Activated CD4-positive, alpha-beta T cell treated with anti-CD3 and anti-CD28 coated beads for 36 hours (primary cell): ENCODE measurements at regions not wholly inside any gene's neighbourhood (a gene's known extent, or its start where the extent isn't known, plus 50 kb on each side); places are given as distances from the start of the nearest gene placed in this dataset.

Experiments used
- ATAC-seq: fragments of 200-7000 bp; cut with Tn5 transposase; one replicate; pipeline ENCODE4 v1.10.0; 2021; ENCODE audit warnings: mild to moderate bottlenecking, moderate library complexity
- CTCF ChIA-PET: fragments of 350-600 bp; sonication (Branson Sonifier 250); formaldehyde crosslinking; loops from one replicate; lab custom pipeline; 2021; ENCODE audit warnings: antibody characterized with exemption; lab: Charles Lee
- POLR2A ChIA-PET: fragments of 350-600 bp; sonication (Branson Sonifier 250); formaldehyde crosslinking; loops from one replicate; lab custom pipeline; 2021; ENCODE audit warnings: antibody characterized with exemption, inconsistent platforms; lab: Charles Lee
- DNase-seq: peaks from one replicate; pipeline ENCODE4 v3.0.0-alpha.2; 2020
- H3K27ac Mint-ChIP-seq: one replicate; pipeline ENCODE4 v1.8.0; 2021; ENCODE audit warnings: mixed read lengths
- H3K27me3 Mint-ChIP-seq: one replicate; pipeline ENCODE4 v1.8.0; 2021; ENCODE audit warnings: mixed read lengths
- H3K36me3 Mint-ChIP-seq: one replicate; pipeline ENCODE4 v1.8.0; 2021; ENCODE audit warnings: low read depth, mixed read lengths
- H3K4me1 Mint-ChIP-seq: one replicate; pipeline ENCODE4 v1.8.0; 2021; ENCODE audit warnings: mixed read lengths
- H3K4me3 Mint-ChIP-seq: one replicate; pipeline ENCODE4 v1.8.0; 2021; ENCODE audit warnings: mild to moderate bottlenecking, moderate library complexity, mixed read lengths
- H3K9me3 Mint-ChIP-seq: one replicate; pipeline ENCODE4 v1.8.0; 2021; ENCODE audit warnings: low read depth, mixed read lengths
- intact Hi-C, 2 experiments: fragments of 100-400 bp; cut with DNase I in 1 of 2; cut with micrococcal nuclease in 1 of 2; formaldehyde crosslinking; loops; one replicate each; pipeline versions ENCODE4 v1.14.2 to v1.15.1; 2022 to 2024; cut with DNase I, micrococcal nuclease

DNA sequence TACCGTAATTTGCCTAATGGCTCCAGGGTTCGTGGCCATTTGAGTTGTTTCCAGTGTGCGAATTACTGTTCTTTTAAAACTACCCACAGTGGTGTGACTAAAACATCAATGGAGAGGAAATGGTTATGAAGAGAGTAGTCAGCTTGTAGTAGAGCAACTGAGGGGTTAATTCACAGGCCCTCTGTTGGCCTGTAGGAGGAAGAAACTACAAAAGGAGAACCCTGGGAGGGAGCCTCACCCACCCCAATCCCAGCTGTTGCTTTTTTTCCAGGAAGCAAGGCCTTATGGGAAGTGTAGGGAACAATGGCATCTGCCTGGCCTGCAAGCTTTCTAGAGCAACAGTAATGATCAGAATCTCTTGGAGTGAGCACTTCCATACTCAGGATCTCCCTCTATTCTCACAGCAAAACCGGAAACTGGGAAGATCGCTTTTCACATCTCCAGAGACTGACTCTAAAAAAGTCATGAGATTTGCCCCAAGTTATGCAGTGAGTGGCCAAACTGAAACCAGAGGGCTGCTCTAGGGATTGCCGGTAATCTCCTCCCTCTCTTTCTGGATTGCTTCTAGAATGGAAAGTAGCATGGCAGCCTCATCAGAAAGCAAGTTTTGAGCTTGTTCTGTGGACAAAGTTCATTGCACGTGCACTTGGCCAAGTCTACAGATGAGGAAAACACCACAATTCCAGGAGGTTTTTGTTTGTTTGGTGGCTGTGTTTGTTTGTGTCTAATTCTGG is 125.3 kb upstream of the PWP1 start:
- no peaks in the 10 kb centered on the region for H3K9me3 Mint-ChIP-seq
- no peak overlapping the region for H3K4me3 Mint-ChIP-seq
- H3K27ac Mint-ChIP-seq: no peak overlapping the region
- no peak for DNase-seq
- peak; percentile 26 for ATAC-seq
- ChIA-PET CTCF (interaction anchor here (1.0 kb wide), 1 partner anchor 13 kb away, joined by 3 read pairs; no protein-coding TSS in a partner anchor), POLR2A (interaction anchor here (0.6 kb wide), 1 partner anchor 504 kb away, joined by 4 read pairs; no protein-coding TSS in a partner anchor)
- H3K36me3 Mint-ChIP-seq: no peaks in the 10 kb centered on the region
- no peaks in the 10 kb centered on the region for H3K27me3 Mint-ChIP-seq
- intact Hi-C loops: no loop called here
- H3K4me1 Mint-ChIP-seq: peaks cover under 1% of the 10 kb centered on the region

DNA sequence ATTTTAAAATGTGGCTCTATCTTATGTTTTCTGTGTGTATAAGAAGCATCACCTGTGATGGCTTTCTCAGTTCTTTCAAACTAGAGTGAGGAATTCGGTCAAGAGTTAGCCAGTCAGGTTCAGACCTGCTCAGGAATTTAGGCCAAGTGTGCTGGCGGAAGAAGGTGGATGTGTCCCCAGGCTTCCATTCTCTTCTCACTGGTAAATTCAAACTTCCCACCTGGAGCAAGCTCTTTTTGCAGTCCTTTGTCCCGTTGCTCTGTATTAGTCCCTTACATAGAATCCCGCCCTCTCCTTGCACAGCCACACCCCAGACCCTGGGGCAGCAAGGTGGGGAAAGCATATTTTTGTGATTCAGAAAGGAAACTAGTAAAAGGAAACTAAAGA is 124.7 kb upstream of the PWP1 start:
- Mint-ChIP-seq H3K4me3 (no peak overlapping the region), H3K27ac (no peak overlapping the region), H3K4me1 (peaks cover 2% of the 10 kb centered on the region), H3K27me3 (no peaks in the 10 kb centered on the region), H3K9me3 (no peaks in the 10 kb centered on the region), H3K36me3 (no peaks in the 10 kb centered on the region)
- DNase-seq (no peak), ATAC-seq (no peak)
- ChIA-PET POLR2A (interaction anchor here (0.6 kb wide), 1 partner anchor 504 kb away, joined by 4 read pairs; no protein-coding TSS in a partner anchor), CTCF (no interaction called here)
- intact Hi-C loops: no loop called here

DNA sequence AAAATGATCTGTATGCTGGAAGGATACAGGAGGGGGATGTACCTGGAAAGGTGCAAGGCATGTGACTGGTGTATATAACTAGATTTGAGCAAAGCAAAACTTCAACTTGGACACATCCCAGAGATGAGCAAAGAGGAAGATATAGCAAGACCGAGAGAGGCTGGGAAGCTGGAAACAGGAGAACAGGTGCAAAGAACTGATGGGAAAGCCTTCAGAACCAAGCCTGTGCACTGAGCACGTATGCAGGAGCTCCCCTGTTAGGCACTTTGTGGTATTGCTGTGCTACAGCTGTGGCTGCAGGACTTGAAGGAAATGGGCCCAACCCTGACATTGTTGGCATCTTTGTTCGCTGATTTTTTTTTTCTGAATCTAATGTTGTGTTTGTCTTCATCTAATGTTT is 120.7 kb upstream of the PWP1 start:
- Mint-ChIP-seq H3K9me3 (no peaks in the 10 kb centered on the region), H3K27ac (no peak overlapping the region), H3K36me3 (no peaks in the 10 kb centered on the region), H3K27me3 (no peaks in the 10 kb centered on the region), H3K4me3 (no peak overlapping the region), H3K4me1 (peaks cover 7% of the 10 kb centered on the region)
- intact Hi-C loops: no loop called here
- ChIA-PET POLR2A (no interaction called here), CTCF (interaction anchor here (0.6 to 2.7 kb wide), 5 partner anchors 30 to 162 kb away, joined by 3 to 10 read pairs (median 4); no protein-coding TSS in a partner anchor)
- ATAC-seq: peak; percentile 55
- peak; percentile 20 for DNase-seq

DNA sequence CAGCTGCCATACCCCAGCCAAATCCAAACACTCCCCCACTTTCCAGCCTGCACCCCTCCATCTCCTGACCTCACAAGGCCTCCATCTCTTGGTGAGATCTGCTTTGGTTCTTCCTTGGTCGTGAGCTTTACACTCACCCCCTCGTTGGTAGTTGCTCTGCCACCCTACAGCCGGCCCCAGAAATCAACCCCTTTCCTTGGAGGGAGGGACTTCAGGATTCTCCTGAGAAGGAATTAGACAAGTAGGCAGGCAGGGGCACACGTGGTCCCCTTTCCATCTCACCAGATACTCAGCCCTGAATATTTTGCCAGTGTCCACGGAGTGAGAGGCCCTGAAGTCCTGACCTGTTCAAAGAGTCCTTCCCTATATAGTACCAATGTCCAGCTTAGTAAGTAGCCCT is 120.0 kb upstream of the PWP1 start:
- DNase-seq: no peak
- peaks cover 7% of the 10 kb centered on the region for H3K4me1 Mint-ChIP-seq
- H3K9me3 Mint-ChIP-seq: no peaks in the 10 kb centered on the region
- CTCF ChIA-PET: interaction anchor here (0.6 to 2.7 kb wide), 4 partner anchors 31 to 163 kb away, joined by 3 to 10 read pairs (median 5); no protein-coding TSS in a partner anchor
- ATAC-seq: no peak
- H3K4me3 Mint-ChIP-seq: no peak overlapping the region
- H3K27ac Mint-ChIP-seq: no peak overlapping the region
- POLR2A ChIA-PET: no interaction called here
- no peaks in the 10 kb centered on the region for H3K27me3 Mint-ChIP-seq
- intact Hi-C loops: no loop called here
- no peaks in the 10 kb centered on the region for H3K36me3 Mint-ChIP-seq

DNA sequence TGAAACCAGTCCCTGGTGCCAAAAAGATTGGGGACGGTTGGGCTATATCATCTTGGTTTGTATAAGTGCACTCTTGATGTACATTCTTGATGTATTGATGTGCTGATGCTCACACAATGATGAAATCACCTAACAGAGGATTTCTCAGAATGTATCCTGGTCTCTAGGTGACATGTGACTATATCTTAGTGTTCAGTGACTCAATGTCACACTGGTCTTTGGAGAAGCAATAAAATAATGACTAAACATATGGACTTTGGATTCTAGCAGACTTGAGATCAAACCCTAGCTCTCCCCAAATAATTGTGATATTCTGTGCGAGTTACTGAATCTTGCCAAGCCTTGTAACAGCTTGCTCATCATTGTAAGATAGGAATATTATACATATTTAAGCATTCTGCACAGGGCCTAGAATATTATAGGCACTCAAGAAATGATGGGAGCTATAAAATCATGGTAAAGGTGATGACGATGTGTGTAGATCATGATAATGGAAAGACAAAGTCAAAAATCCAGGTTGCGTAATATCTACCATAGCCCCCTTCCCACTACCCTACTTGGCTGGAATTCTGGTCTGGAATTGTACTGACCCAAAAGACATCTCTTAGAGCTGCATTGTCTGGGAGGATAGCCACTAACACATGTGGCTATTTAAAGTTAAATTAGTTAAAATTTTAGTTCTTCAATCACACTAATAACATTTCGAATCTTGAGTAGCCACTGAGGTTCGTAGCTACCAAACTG is 117.6 kb upstream of the PWP1 start:
- ChIA-PET POLR2A (no interaction called here), CTCF (interaction anchor here (1.7 kb wide), 1 partner anchor 12 kb away, joined by 5 read pairs; no protein-coding TSS in a partner anchor)
- intact Hi-C loops: no loop called here
- H3K9me3 Mint-ChIP-seq: no peaks in the 10 kb centered on the region
- H3K36me3 Mint-ChIP-seq: no peaks in the 10 kb centered on the region
- DNase-seq (no peak), ATAC-seq (peak; percentile 19)
- no peak overlapping the region for H3K4me3 Mint-ChIP-seq
- H3K27ac Mint-ChIP-seq: no peak overlapping the region
- peaks cover 7% of the 10 kb centered on the region for H3K4me1 Mint-ChIP-seq
- H3K27me3 Mint-ChIP-seq: no peaks in the 10 kb centered on the region

DNA sequence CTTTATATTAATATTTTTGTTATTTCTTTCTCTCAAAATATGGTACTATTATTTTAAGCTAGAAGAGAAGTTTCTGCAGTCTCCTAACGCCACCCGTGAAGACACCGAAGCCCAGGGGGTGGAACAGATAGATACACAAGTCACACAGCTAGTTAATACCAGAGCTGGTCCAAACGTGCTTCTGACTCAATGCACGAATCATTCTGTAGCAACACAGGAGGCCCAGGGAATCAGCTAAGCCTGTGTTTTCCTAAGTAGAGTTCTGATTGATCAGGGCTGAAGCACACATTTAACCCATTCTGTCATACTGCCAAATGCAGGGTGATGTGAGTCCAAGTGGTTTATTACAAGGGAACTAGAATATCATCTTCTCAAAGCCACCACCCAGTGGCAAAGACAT is 116.9 kb upstream of the PWP1 start:
- ChIA-PET CTCF (interaction anchor here (0.6 to 1.7 kb wide), 2 partner anchors 13 to 468 kb away, joined by 3 to 5 read pairs; no protein-coding TSS in a partner anchor), POLR2A (no interaction called here)
- H3K4me1 Mint-ChIP-seq: peaks cover 7% of the 10 kb centered on the region
- intact Hi-C loops: no loop called here
- H3K4me3 Mint-ChIP-seq: no peak overlapping the region
- no peaks in the 10 kb centered on the region for H3K9me3 Mint-ChIP-seq
- no peaks in the 10 kb centered on the region for H3K27me3 Mint-ChIP-seq
- no peak for ATAC-seq
- H3K36me3 Mint-ChIP-seq: no peaks in the 10 kb centered on the region
- no peak for DNase-seq
- H3K27ac Mint-ChIP-seq: no peak overlapping the region

DNA sequence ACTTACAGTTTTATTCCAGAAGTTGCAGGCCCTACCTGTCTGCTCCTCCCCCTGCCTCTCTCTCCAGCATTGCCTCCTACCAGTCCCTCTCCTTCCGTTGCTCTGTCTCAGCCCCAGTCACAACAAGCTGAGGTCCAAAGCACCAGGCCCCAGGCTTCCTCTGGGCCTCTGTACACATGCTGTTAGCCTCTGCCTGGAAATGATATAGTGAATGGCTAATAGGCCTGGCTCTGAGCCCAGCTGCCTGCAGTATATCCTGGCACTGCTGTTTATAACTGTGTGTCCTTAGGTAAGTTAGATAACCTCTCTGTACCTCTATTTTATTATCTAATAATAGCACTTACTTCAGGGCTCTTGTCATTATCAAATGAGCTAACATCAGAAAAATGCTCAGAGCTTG is 114.9 kb upstream of the PWP1 start:
- Mint-ChIP-seq H3K27ac (no peak overlapping the region), H3K4me3 (no peak overlapping the region), H3K36me3 (no peaks in the 10 kb centered on the region), H3K4me1 (peaks cover 5% of the 10 kb centered on the region), H3K9me3 (no peaks in the 10 kb centered on the region), H3K27me3 (no peaks in the 10 kb centered on the region)
- ATAC-seq (no peak), DNase-seq (no peak)
- CTCF ChIA-PET: interaction anchor here (0.8 kb wide), 1 partner anchor 37 kb away, joined by 3 read pairs; no protein-coding TSS in a partner anchor
- intact Hi-C loops: no loop called here
- POLR2A ChIA-PET: no interaction called here

DNA sequence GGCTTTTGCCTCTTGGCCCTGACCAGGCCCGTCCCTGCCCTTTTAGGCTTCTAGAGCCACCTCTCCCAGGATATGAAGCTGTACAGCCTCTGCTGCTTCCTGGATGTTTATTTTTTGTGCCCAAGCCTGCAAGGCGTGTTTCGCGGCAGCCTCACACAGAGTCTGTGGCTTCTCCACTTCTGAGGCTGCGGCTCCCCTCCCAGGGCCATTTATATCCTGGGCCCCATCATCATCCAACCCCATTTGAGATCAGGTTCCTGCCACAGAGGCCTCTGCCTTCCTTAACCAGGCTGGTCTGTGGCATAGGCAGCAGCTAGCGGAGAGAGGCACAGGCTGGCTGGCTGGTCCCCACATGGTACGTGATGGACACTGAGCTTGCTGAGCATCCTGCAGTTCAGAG is 114.1 kb upstream of the PWP1 start:
- intact Hi-C loops: no loop called here
- CTCF ChIA-PET: interaction anchor here (0.7 to 1.4 kb wide), 3 partner anchors 31 to 81 kb away, joined by 3 read pairs; no protein-coding TSS in a partner anchor
- ATAC-seq: no peak
- Mint-ChIP-seq H3K4me1 (peaks cover 2% of the 10 kb centered on the region), H3K27me3 (no peaks in the 10 kb centered on the region), H3K4me3 (no peak overlapping the region), H3K27ac (no peak overlapping the region), H3K9me3 (no peaks in the 10 kb centered on the region), H3K36me3 (no peaks in the 10 kb centered on the region)
- POLR2A ChIA-PET: no interaction called here
- DNase-seq: no peak

DNA sequence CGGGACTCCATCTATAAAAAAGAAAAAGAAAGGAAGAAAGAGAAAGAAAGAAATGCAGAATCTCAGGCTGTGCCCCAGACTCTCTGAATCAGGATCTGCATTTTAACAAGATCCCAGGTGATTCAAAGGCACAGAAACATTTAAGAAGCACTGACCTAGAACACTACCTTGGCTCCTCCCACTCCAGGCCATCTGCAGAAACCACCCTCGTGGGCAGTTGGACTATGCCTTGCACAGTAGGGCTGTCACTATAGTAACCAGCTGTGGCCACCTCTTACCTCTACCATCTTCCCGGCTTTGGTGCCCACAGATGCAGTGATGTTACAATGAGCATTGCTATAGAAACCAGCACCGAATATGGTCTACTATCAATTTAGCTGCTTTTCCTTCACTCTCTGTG is 110.9 kb upstream of the PWP1 start:
- ATAC-seq: no peak
- intact Hi-C loops: no loop called here
- no peak overlapping the region for H3K4me3 Mint-ChIP-seq
- DNase-seq: no peak
- no peaks in the 10 kb centered on the region for H3K4me1 Mint-ChIP-seq
- no peaks in the 10 kb centered on the region for H3K27me3 Mint-ChIP-seq
- no peaks in the 10 kb centered on the region for H3K9me3 Mint-ChIP-seq
- ChIA-PET CTCF (interaction anchor here (1.0 kb wide), 1 partner anchor 9 kb away, joined by 3 read pairs; no protein-coding TSS in a partner anchor), POLR2A (no interaction called here)
- H3K36me3 Mint-ChIP-seq: no peaks in the 10 kb centered on the region
- H3K27ac Mint-ChIP-seq: no peak overlapping the region

DNA sequence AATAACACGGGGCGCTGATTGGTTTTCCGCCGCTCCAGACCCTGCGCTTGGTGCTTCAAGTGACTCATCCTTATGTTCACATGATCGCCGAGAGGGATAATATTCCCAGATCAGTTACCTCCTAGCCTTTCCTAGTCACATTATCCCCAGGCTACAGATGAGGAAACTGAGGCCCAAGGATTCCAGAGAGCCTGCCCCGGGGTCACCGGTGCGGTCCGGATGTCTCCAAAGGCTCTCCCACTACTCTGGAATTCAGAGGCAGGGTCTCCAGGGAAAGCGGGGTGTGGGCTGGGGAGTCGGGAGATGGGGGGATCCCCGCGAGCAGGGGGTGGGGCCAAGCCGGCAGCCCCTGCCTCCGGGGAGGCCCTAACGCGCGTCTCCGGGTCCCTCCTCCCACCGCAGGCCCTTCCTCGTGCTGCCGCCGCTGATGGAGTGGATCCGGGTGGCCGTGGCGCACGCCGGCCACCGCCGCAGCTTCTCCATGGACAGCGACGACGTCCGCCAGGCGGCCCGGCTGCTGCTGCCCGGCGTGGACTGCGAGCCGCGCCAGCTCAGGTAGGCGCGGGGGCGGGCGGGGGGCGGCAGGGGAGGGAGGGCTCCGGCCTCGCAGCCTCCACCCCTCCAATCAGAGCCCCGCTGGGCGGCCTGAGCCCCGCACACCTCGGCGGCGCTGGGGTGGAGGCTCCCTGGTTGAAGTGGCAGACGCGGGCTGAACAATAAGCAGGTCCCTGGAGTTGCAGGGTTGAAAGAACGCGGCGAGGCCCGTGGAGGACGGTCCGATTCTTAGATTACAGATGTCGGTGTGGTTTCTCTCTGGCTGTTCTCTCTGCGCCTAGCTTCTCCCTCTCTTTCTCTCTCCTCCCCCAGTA is 104.6 kb upstream of the PWP1 start:
- intact Hi-C loops: no loop called here
- no peak overlapping the region for H3K27ac Mint-ChIP-seq
- ATAC-seq: no peak
- CTCF ChIA-PET: interaction anchor here (0.7 kb wide), 1 partner anchor 29 kb away, joined by 3 read pairs; no protein-coding TSS in a partner anchor
- POLR2A ChIA-PET: no interaction called here
- H3K36me3 Mint-ChIP-seq: peaks cover 6% of the 10 kb centered on the region
- H3K4me1 Mint-ChIP-seq: no peaks in the 10 kb centered on the region
- DNase-seq: no peak
- peaks cover 2% of the 10 kb centered on the region for H3K9me3 Mint-ChIP-seq
- H3K27me3 Mint-ChIP-seq: no peaks in the 10 kb centered on the region
- H3K4me3 Mint-ChIP-seq: no peak overlapping the region

DNA sequence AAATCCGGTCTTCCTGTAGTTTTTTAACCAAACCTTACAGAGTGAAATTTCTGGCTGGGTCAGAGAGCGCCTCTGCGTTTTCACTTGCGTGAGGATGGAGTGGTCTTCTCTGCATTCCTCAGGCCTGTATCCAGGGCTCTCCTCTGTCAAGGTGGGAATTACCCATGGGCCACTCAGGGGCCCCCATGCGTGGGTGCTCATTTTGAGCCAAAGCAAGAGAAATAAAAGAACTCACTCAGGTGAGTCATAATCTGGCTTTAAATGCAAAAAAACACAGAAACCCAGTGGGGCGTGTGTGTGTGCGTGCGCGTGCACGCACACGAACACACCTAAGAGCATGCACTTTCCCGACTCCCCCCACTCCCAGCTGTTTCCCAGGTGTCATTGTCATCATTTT is 104.0 kb upstream of the PWP1 start:
- Mint-ChIP-seq H3K9me3 (peaks cover 7% of the 10 kb centered on the region), H3K4me3 (no peak overlapping the region), H3K4me1 (no peaks in the 10 kb centered on the region), H3K27me3 (no peaks in the 10 kb centered on the region), H3K36me3 (peaks cover 9% of the 10 kb centered on the region), H3K27ac (no peak overlapping the region)
- CTCF ChIA-PET: no interaction called here
- no peak for DNase-seq
- intact Hi-C loops: no loop called here
- POLR2A ChIA-PET: no interaction called here
- no peak for ATAC-seq
